Nephron progenitor cell (in vitro differentiated cells): ENCODE measurements at regions not wholly inside any gene's neighbourhood (a gene's known extent, or its start where the extent isn't known, plus 50 kb on each side); places are given as distances from the start of the nearest gene placed in this dataset.

Source experiments
- DNase-seq: peaks from one replicate; pipeline ENCODE4 v3.0.0; 2021
- H3K27ac Mint-ChIP-seq: 2 replicates; pipeline ENCODE4 v1.8.0; 2021; ENCODE audit warnings: mild to moderate bottlenecking, moderate library complexity, mixed read lengths
- H3K27me3 Mint-ChIP-seq: 2 replicates; pipeline ENCODE4 v1.8.0; 2021; ENCODE audit warnings: mild to moderate bottlenecking, low read depth, mixed read lengths; ENCODE audit not compliant: poor library complexity
- H3K36me3 Mint-ChIP-seq: 2 replicates; pipeline ENCODE4 v1.8.0; 2021; ENCODE audit warnings: low read depth, mixed read lengths
- H3K4me1 Mint-ChIP-seq: 2 replicates; pipeline ENCODE4 v1.8.0; 2021; ENCODE audit warnings: mixed read lengths
- H3K4me3 Mint-ChIP-seq: 2 replicates; pipeline ENCODE4 v1.8.0; 2021; ENCODE audit warnings: mild to moderate bottlenecking, moderate library complexity, mixed read lengths
- H3K9me3 Mint-ChIP-seq: 2 replicates; pipeline ENCODE4 v1.8.0; 2021; ENCODE audit warnings: mild to moderate bottlenecking, moderate library complexity, mixed read lengths
- TF ChIP-seq, protein P1 (sequence below): fragments of 200-600 bp; sonication (generic); IDR thresholded peaks from 2 replicates; pipeline ENCODE4 v1.5.0; 2021; ENCODE audit warnings: antibody characterized with exemption

DNA sequence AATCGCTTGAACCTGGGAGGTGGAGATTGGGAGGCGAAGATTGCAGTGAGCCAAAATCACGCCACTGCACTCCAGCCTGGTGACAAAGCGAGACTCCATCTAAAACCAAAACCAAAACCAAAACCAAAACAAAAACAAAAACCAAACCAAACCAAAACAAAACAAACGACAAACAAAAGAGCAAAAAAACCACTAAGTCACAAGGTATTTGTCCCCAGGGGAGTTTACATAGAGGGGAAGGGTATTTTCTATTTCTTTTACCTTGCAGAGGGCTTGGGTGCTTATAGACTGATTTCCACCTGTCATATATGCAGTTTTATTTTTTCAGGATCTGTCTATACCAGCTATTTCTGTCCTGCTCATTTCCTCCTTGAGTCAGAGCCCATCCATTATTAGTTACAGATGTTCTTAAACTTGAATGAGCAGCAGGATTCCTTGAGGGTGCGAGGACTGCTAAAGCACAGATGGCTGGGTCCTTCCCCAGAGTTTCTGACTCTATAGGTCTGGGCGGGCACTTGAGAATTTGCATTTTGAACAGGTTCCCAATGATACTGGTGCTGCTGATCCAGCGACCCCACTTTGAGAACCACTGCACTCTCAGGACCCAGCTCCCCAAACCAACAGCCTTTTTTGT lies 102.2 kb upstream of the UXS1 start:
- no peak for DNase-seq
- no peak overlapping the region for H3K27ac Mint-ChIP-seq
- H3K4me3 Mint-ChIP-seq: no peak overlapping the region
- TF ChIP-seq, protein P1, sequence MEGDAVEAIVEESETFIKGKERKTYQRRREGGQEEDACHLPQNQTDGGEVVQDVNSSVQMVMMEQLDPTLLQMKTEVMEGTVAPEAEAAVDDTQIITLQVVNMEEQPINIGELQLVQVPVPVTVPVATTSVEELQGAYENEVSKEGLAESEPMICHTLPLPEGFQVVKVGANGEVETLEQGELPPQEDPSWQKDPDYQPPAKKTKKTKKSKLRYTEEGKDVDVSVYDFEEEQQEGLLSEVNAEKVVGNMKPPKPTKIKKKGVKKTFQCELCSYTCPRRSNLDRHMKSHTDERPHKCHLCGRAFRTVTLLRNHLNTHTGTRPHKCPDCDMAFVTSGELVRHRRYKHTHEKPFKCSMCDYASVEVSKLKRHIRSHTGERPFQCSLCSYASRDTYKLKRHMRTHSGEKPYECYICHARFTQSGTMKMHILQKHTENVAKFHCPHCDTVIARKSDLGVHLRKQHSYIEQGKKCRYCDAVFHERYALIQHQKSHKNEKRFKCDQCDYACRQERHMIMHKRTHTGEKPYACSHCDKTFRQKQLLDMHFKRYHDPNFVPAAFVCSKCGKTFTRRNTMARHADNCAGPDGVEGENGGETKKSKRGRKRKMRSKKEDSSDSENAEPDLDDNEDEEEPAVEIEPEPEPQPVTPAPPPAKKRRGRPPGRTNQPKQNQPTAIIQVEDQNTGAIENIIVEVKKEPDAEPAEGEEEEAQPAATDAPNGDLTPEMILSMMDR: no peak
- peaks cover 3% of the 10 kb centered on the region for H3K36me3 Mint-ChIP-seq
- H3K9me3 Mint-ChIP-seq: peaks cover 6% of the 10 kb centered on the region
- no peaks in the 10 kb centered on the region for H3K27me3 Mint-ChIP-seq
- H3K4me1 Mint-ChIP-seq: no peaks in the 10 kb centered on the region

DNA sequence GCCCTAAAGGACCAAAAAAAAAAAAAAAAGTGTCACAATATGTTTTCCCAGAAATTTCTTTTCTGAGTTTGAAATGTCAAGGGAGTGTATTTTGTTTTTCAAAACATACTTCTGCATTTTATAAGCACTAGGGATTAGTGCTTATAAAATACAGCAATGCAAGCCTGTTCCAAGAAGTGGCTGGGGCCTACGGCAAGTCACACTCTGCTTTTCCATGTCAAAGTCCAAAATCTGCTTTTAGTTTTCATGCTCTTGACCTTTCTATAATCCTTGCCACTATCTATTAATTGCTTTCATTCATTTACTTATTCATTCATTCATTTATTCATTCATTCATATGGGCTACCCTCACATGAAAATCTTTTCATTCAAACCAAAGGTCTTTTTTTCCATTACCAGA lies 100.1 kb upstream of the UXS1 start:
- peaks cover 6% of the 10 kb centered on the region for H3K9me3 Mint-ChIP-seq
- H3K27me3 Mint-ChIP-seq: no peaks in the 10 kb centered on the region
- peaks cover 3% of the 10 kb centered on the region for H3K36me3 Mint-ChIP-seq
- H3K4me1 Mint-ChIP-seq: no peaks in the 10 kb centered on the region
- TF ChIP-seq, protein P1: no peak
- no peak for DNase-seq
- H3K27ac Mint-ChIP-seq: no peak overlapping the region
- H3K4me3 Mint-ChIP-seq: no peak overlapping the region

DNA sequence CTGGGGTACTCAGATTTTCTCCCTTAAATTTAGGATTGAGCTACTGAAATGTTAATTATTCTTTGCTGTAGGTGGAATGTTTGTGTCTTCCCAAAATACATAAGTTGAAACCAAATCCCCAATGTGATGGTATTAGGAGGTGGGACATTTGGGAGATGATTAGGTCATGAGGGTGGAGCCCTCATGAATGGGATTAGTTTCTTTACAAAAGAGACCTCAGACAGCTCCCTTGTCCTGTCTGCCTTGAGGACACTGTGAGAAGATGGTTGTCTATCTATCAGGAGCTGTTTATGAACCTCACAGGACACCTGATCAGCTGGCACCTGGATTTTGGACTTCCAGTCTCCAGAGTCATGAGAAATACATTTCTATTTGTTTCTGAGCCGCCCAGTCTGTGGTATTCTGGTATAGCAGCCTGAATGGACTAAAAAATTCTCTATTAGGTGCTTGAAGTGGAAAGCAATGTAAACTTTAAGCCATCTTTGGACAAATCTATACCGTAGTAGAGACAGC lies 99.2 kb upstream of the UXS1 start:
- Mint-ChIP-seq H3K27ac (no peak overlapping the region), H3K36me3 (peaks cover 3% of the 10 kb centered on the region), H3K4me3 (no peak overlapping the region), H3K4me1 (no peaks in the 10 kb centered on the region), H3K9me3 (peaks cover 6% of the 10 kb centered on the region), H3K27me3 (no peaks in the 10 kb centered on the region)
- TF ChIP-seq, protein P1: no peak
- no peak for DNase-seq

DNA sequence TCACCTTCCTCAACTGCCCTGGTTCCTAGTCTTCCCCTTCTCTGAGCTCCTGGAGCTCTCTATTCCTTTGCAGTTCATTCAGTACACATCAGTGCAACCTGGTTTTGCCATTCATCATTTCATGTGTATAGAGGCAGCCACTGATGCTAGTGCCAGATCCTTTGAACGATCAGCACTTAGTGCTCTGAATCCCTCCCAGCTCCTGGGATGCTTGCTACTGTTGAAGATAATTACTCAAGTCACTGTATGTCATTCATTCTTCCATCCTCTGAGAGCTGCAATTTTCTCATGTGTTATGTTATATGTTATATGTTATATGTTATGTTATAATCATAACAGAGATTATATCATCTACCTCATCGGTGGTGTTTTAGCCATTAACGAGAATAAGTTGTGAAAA lies 98.5 kb upstream of the UXS1 start:
- H3K27me3 Mint-ChIP-seq: no peaks in the 10 kb centered on the region

DNA sequence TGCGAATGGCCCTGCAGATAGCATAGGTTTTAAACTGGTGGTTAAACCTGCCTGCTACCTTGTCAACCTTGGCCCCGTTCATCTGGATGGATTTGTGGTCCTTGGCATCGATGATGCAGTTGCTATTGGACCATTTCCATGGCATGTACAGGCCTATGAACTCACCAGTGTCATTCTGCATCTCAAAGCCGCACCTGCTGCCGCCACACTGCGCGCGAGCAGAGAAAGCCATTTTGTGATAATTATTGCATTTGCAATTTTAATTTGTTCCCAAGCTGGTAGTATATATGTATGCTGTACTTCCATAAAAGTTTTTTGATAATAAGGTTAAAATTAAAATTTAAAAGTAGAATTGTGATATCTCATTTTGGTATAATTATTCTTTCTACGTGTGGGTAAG lies 94.8 kb upstream of the UXS1 start:
- no peak for DNase-seq
- H3K4me1 Mint-ChIP-seq: peaks cover 13% of the 10 kb centered on the region
- no peak overlapping the region for H3K27ac Mint-ChIP-seq
- no peaks in the 10 kb centered on the region for H3K36me3 Mint-ChIP-seq
- no peak overlapping the region for H3K4me3 Mint-ChIP-seq
- H3K27me3 Mint-ChIP-seq: no peaks in the 10 kb centered on the region
- TF ChIP-seq, protein P1: no peak
- H3K9me3 Mint-ChIP-seq: peaks cover 3% of the 10 kb centered on the region

More for the DNA sequence above, 98.5 kb upstream of the UXS1 start:
- no peak overlapping the region for H3K27ac Mint-ChIP-seq
- H3K9me3 Mint-ChIP-seq: peaks cover 3% of the 10 kb centered on the region
- no peak for DNase-seq
- no peaks in the 10 kb centered on the region for H3K36me3 Mint-ChIP-seq
- TF ChIP-seq, protein P1: no peak
- H3K4me1 Mint-ChIP-seq: no peaks in the 10 kb centered on the region
- H3K4me3 Mint-ChIP-seq: no peak overlapping the region

DNA sequence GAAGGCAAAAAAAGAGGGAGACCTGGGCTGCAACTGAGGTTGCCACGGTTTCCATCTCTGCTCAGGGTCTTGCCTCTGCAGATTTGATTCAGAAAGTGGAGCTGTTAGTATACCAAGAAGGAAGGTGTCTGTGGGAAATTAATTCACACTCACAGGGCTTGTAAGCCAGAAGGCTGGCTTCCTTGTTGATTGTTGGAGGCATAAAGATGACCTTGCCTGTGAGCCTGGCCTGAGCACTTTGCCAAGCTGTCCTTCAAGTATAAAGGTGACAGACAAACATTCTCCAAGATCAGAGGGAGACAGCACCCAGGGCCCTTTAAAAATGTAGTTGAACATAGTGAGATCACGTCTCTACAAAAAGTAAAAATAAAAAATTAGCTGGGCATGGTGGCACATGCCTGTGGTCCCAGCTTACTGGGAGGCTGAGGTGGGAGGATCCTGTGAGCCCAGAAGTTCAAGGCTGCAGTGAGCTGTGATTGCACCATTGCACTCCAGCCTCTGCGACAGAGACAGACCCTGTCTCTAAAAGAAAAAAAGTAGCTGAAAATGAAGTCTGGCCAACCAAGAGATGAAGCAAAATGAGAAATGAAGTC lies 91.2 kb upstream of the UXS1 start:
- TF ChIP-seq, protein P1: no peak
- Mint-ChIP-seq H3K27ac (no peak overlapping the region), H3K27me3 (peaks cover 2% of the 10 kb centered on the region), H3K9me3 (peaks cover 3% of the 10 kb centered on the region), H3K4me3 (no peak overlapping the region), H3K36me3 (no peaks in the 10 kb centered on the region), H3K4me1 (peaks cover 40% of the 10 kb centered on the region)
- no peak for DNase-seq
